CD4-positive, alpha-beta T cell treated with Interleukin-6 at 100 ng/mL for 8 hours (primary cell): ENCODE measurements at regions not wholly inside any gene's neighbourhood (a gene's known extent, or its start where the extent isn't known, plus 50 kb on each side); places are given as distances from the start of the nearest gene placed in this dataset.
"Not testable (repeated sequence)": the region's sequence is repeated elsewhere in the genome, so short reads cannot be mapped to it uniquely, and the experiment has no call there.

Experiments
- DNase-seq: peaks from one replicate; pipeline ENCODE4 v3.0.0-alpha.2; 2020; ENCODE audit warnings: mixed read lengths, low spot score

GRCh38 chr4:1561286-1561990, 122.7 kb downstream of the FAM53A start:
- no peak for DNase-seq

DNA sequence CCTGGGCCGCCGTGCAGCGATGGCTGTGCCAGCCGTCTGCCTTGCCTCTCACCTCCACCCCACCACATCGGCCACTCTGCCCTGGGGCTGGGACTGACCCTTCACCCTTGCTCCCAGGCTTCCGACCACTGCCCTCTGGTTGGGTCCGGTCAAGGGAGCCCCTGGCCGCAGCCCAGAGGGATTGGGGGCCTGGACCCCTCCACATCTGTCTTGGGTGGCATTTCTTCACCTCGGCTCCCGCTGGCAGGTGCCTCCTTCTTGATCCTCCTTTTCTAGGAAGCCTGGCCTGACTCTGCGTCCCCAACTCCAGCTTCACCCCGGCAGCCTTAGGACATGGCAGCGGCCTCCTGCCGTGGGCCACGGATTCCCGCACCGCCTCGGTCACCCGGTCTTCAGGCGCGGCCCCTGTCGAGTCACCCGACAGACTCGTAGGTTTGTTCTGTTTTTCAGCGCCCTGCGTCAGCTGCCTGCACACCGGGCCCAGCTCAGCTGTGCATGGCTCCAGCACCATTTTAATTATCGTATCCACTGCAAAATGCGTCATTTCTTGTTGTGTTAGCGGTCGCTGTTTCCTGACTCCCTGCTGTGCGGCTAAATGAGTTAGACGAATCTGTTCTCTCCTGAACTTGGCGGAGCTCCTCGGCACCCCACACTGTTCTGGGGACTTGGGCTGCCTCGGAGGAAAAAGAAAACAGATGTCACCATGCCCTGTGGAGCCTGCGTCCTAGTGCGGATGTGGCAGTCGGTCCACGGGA, 124.0 kb downstream of the FAM53A start:
- DNase-seq, result no peak

DNA sequence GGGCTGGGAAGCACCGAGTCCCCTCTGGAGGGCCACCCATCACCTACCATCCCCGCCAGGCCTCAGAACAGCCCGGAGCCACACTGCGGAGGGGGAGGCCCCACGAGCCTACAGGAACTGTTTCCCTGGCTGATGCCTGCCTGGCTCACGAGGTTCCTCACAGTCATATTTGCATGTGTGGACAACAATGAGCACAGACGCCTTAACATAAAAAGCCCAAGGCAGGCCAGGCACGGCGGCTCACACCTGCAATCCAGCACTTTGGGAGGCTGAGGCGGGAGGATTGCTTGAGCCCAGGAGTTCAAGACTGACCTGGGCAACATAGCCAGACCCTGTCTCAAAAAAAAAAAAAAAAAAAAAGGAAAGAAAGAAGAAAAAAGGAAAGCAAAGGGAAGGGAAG, 125.9 kb downstream of the FAM53A start:
- no peak for DNase-seq

GRCh38 chr4:1557221-1557597, 126.9 kb downstream of the FAM53A start:
- DNase-seq, result no peak

GRCh38 chr4:1556541-1557220, 127.4 kb downstream of the FAM53A start:
- no peak for DNase-seq

GRCh38 chr4:1554876-1555265, 129.2 kb downstream of the FAM53A start:
- DNase-seq, result no peak

GRCh38 chr4:1554246-1554875, 129.8 kb downstream of the FAM53A start:
- no peak for DNase-seq

GRCh38 chr4:1553365-1553764, 130.7 kb downstream of the FAM53A start:
- DNase-seq, result no peak

DNA sequence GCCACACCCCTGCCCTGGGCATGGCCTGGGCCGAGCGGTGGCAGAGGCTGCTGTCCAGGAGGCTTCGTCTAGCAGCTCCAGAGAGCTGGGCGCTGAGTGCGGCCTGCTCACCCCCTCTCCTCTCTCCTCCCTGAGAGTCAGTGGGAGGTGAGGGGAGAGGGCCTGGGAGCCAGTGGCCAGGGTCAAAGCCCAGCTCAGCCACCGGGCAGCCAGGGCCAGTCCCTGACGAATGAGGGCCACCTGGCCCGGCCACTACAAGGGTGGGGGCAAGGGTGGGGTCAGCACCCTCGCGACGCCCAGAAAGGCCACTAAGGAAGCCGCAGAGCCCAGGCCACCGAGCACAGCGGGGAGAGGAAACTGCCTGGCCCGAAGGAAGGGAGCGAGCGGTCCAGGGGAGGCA, 131.7 kb downstream of the FAM53A start:
- no peak for DNase-seq

GRCh38 chr4:1551211-1551610, 132.9 kb downstream of the FAM53A start:
- DNase-seq, result no peak

GRCh38 chr4:1550122-1551070, 133.7 kb downstream of the FAM53A start:
- DNase-seq, result no peak

DNA sequence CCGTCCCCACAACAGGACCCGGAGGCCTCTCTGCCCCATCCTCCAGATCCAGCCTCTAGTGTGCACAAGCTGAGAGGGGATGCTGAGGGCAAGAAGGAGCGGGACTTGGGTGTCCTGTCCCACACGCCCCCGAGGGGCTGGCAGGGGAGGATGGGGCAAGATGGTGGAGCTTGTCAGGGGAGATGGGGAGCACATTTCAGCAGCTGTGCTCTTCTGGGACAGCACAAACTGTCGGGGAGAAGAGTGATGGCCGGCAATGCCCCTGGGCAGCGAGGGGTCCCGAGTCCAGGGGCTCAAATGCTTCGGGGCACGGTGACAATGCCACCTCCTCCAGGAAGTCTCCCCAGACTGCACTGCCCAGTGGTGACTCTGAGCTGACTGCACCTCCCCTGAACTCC, 134.5 kb downstream of the FAM53A start:
- no peak for DNase-seq

DNA sequence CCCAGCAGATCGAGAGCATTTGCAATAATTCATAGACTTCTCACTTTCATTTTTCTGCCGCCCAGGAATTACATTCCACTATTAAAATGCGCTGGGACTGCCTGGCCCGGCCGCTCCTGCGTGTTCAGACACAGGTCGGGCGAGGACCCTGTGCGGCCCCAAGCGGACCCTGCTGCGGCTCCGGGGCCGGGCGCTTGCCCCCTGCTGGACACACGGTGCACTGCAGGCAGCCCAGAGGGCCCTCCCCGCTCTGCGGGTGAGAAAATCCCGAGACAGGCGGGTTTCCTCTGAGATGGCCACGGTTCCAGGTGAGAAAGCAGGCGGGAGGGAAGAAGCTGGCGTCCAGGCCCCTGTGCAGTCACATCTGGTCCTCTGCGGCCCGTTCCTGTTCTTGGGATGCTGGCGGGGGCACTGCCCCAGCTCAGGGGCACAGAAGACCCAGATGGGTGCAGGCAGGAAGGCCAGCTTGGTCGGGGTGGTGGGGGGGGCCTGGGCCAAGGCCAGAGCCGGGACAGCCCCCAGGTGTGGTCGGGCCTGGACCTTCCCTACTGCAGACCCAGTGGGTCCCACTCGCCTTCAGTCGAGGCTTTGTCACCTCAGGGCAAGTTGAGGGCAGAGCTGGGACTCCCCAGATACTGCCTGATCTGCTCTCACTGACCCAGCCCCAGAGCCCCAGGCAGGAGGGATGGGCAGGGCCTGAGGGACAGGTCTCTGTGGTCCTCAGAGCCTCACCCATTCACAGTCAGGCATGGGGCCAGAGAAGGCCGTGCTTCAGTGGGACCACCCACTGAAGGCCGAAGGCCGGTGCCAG, 135.1 kb downstream of the FAM53A start:
- DNase-seq, result peak; percentile 53

- DNase-seq, result no peak
Observed at GRCh38 chr4:1547856-1548826, 136.0 kb downstream of the FAM53A start.

DNA sequence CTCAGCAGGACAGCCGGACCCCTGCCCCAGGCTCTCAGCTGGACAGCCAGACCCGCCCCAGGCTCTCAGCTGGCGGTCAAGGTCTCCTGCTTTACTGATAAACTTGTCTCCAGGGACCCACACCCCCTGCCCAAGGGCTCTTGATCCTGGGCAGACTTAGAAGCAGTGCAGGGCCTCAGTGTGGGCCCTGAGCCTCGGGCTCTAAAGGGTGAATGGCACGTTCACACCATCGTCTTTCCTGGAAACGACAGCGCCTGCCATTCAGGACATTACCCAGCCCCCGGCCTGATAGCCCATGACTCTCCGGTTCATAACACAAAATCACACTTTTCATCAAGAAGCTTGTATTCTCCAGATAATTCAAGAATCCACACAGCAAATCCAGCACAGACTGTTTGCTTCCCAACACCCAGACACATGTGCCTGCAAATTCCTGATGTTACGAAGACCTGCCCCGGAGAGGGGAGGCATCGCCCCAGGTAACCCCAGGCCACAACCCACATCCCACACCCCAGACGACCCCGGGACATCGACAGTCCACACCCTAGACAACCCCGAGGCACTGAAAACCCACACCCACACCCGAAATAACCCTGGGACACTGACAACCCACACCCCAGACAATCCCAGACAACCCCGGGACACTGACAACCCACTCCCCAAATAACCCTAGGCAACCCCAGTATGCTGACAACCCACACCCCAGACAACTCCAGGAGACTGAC, 136.8 kb downstream of the FAM53A start:
- no peak for DNase-seq

GRCh38 chr4:1544861-1545281, 138.6 kb upstream of the NKX1-1 start:
- DNase-seq, result peak; percentile 36

DNA sequence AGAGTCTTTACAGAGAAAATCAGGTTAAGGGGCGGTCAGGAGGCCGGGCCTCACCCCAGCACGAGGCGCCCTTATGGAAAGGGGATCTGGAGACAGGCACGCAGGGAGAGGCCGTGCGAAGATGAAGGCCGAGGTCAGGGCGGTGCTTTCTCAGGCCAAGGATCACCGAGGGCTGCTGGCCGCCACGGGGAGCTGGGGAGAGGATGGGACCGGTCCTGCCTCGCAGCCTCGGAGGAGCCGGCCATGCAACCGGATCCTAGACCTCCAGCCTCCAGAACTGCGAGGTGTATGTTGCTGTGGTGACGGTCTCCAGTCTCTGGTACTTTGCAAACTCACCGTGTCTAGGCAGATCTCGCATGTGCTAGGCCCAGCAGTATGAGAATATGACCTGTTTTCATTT, 138.2 kb upstream of the NKX1-1 start:
- not testable (repeated sequence) for DNase-seq

DNA sequence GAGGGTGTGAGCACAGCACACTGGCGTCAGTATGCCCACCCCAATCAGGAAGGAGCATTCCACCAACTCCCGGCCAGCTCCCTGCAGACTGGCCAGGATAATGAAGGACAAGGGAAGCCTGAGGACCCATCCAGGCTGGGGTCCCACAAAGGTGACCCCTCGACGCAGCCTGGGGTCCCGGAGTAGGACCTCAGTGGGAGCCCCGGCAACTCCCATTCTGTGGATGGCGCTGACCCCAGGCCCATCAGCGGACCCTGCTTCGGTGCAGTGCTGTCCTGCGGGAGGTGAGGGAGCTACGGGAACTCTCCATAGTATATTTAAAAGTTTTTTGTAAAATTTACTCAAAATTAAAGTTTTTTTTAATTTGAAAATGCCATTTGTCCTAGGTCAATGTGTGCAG, 137.7 kb upstream of the NKX1-1 start:
- DNase-seq, result no peak

GRCh38 chr4:1543561-1543960, 137.3 kb upstream of the NKX1-1 start:
- DNase-seq, result no peak
